ENCODE measurements at regions not wholly inside any gene's neighbourhood (a gene's known extent, or its start where the extent isn't known, plus 50 kb on each side); places are given as distances from the start of the nearest gene placed in this dataset.

DNA sequence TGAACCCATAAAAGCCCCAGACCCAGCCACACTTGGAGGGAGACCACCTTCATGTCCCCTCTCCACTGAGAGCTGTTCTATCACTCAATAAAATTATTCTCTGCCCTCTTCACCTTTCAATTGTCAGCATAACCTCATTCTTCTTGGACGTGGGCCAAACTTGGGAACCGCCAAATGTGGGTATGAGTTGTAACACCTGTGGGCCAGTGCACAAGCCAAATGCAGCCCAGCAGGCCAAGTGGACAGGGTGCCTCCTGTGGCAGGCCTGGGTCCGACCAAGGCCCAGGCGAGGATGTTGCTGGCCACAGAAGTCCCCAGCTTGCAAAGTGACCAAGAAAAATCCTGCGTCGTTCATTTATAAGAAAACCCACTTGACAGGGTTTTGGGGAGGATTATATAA lies 621.2 kb downstream of the METTL15 start:
- Histone ChIP-seq H3K27ac (ENCODE audit: low read depth in 2 of 2, low read length in 1 of 2) (no peak overlapping the region), H3K4me3 (ENCODE audit: low read depth in 1 of 2, low read length in 2 of 2) (no peak overlapping the region), H3K9me3 (ENCODE audit: control insufficient read depth in 2 of 2, insufficient read depth in 1 of 2, low read depth in 1 of 2, low read length in 1 of 2) (no peaks in the 10 kb centered on the region), H3K4me1 (ENCODE audit: control insufficient read depth in 2 of 2, insufficient read depth in 2 of 2, low read length in 1 of 2) (no peaks in the 10 kb centered on the region), H3K36me3 (ENCODE audit: control insufficient read depth in 2 of 2, insufficient read depth in 2 of 2, low read length in 1 of 2) (no peaks in the 10 kb centered on the region), H3K27me3 (ENCODE audit: control insufficient read depth in 1 of 2, insufficient read depth in 2 of 2, low read length in 2 of 2) (no peaks in the 10 kb centered on the region)
- WGBS, 2 donors: 87 to 88% methylated on average over 6 of the region's 6 CpGs

DNA sequence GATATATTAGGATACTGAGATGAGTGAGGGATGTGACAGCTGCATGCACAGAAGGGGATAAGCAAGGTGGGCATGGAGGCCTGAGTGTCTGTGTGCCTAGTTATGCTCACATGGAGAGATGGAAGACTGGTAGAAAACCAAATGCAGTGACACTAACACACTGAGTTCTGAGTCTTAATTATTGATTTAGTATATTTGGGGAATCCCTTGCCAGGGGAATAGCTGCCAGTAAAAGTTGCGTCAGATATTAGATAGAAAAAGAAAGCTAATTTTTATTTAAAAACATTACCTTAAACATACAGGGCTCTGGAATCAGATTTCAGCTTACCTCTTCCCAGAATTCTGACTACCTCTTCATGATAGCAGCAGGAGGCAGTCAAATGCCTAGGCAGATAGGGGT lies 620.5 kb downstream of the METTL15 start:
- Histone ChIP-seq H3K4me3 (ENCODE audit: low read depth in 1 of 2, low read length in 2 of 2) (no peak overlapping the region), H3K4me1 (ENCODE audit: control insufficient read depth in 2 of 2, insufficient read depth in 2 of 2, low read length in 1 of 2) (no peaks in the 10 kb centered on the region), H3K27me3 (ENCODE audit: control insufficient read depth in 1 of 2, insufficient read depth in 2 of 2, low read length in 2 of 2) (no peaks in the 10 kb centered on the region), H3K9me3 (ENCODE audit: control insufficient read depth in 2 of 2, insufficient read depth in 1 of 2, low read depth in 1 of 2, low read length in 1 of 2) (no peaks in the 10 kb centered on the region), H3K36me3 (ENCODE audit: control insufficient read depth in 2 of 2, insufficient read depth in 2 of 2, low read length in 1 of 2) (no peaks in the 10 kb centered on the region), H3K27ac (ENCODE audit: low read depth in 2 of 2, low read length in 1 of 2) (no peak overlapping the region)
- WGBS, 2 donors: 59 to 72% methylated on average over 1 of the region's 1 CpG

DNA sequence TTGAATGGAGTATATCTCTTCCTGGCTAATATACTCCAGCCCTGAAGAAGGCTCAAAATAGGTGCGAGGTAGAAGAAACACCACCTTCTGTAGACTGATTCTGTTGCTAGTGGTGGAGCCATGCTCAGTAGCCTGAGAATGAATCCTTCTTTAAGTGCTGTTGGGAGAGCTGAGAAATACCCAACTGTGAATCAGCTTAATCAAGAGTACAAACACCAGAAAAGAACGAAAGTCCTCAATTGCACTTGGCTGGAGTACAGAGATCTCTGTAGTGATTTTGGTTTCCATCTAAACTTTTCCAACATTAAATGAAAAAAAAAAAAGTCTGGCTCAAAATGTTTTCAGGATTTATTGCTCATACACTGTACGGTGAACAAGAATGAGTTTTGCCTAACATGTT lies 619.1 kb downstream of the METTL15 start:
- WGBS, 2 donors: 53 to 65% methylated on average over 3 of the region's 3 CpGs
- Histone ChIP-seq H3K4me3 (ENCODE audit: low read depth in 1 of 2, low read length in 2 of 2) (no peak overlapping the region), H3K27ac (ENCODE audit: low read depth in 2 of 2, low read length in 1 of 2) (no peak overlapping the region), H3K36me3 (ENCODE audit: control insufficient read depth in 2 of 2, insufficient read depth in 2 of 2, low read length in 1 of 2) (no peaks in the 10 kb centered on the region), H3K27me3 (ENCODE audit: control insufficient read depth in 1 of 2, insufficient read depth in 2 of 2, low read length in 2 of 2) (no peaks in the 10 kb centered on the region), H3K9me3 (ENCODE audit: control insufficient read depth in 2 of 2, insufficient read depth in 1 of 2, low read depth in 1 of 2, low read length in 1 of 2) (no peaks in the 10 kb centered on the region), H3K4me1 (ENCODE audit: control insufficient read depth in 2 of 2, insufficient read depth in 2 of 2, low read length in 1 of 2) (no peaks in the 10 kb centered on the region)

DNA sequence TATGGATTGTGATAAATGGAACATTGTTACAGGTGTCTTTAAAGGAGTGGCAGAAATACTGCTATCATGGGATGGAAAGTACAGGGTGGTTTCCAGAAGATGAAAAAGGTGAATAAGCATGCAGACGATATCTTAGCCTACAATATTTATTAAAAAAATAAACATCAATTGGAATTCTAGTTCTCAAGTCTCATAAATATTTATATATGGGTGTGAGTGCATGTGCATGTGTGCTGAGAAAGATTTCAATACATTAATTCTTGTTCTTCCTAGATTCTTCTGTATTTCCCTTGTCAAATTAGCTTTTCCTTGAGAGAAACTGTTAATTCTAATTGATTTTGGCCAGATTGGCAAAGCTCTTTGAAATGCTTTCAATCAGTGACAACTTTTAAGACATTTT lies 618.2 kb downstream of the METTL15 start:
- Histone ChIP-seq H3K27me3 (ENCODE audit: control insufficient read depth in 1 of 2, insufficient read depth in 2 of 2, low read length in 2 of 2) (no peaks in the 10 kb centered on the region), H3K27ac (ENCODE audit: low read depth in 2 of 2, low read length in 1 of 2) (no peak overlapping the region), H3K9me3 (ENCODE audit: control insufficient read depth in 2 of 2, insufficient read depth in 1 of 2, low read depth in 1 of 2, low read length in 1 of 2) (no peaks in the 10 kb centered on the region), H3K4me1 (ENCODE audit: control insufficient read depth in 2 of 2, insufficient read depth in 2 of 2, low read length in 1 of 2) (no peaks in the 10 kb centered on the region), H3K36me3 (ENCODE audit: control insufficient read depth in 2 of 2, insufficient read depth in 2 of 2, low read length in 1 of 2) (no peaks in the 10 kb centered on the region), H3K4me3 (ENCODE audit: low read depth in 1 of 2, low read length in 2 of 2) (no peak overlapping the region)
- 56 to 74% methylated on average over 1 of the region's 1 CpG for WGBS, 2 donors

DNA sequence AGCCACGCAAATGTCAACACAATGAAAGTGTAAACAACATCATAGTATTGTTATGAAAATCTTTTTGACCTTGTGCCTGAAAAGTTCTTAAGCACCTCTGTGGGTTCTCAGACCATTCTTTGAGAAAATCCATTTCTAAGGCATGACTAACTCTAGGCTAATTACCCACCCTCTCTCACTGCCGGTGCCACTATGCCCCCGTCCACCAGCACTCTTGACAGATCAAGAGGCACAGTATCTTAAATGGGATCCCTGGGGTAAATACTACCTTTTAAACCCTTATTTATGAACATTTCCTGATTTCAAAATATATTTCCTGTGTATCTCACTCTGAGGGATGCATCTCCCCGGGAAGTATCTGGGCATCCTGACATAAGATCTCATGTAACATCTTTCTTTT lies 607.5 kb downstream of the METTL15 start:
- H3K27me3 ChIP-seq (ENCODE audit: control insufficient read depth in 1 of 2, insufficient read depth in 2 of 2, low read length in 2 of 2): no peaks in the 10 kb centered on the region
- H3K36me3 ChIP-seq (ENCODE audit: control insufficient read depth in 2 of 2, insufficient read depth in 2 of 2, low read length in 1 of 2): no peaks in the 10 kb centered on the region
- H3K4me1 ChIP-seq (ENCODE audit: control insufficient read depth in 2 of 2, insufficient read depth in 2 of 2, low read length in 1 of 2): no peaks in the 10 kb centered on the region
- H3K9me3 ChIP-seq (ENCODE audit: control insufficient read depth in 2 of 2, insufficient read depth in 1 of 2, low read depth in 1 of 2, low read length in 1 of 2): no peaks in the 10 kb centered on the region
- H3K27ac ChIP-seq (ENCODE audit: low read depth in 2 of 2, low read length in 1 of 2): no peak overlapping the region
- WGBS, 2 donors: 71 to 72% methylated on average over 4 of the region's 4 CpGs
- no peak overlapping the region for H3K4me3 ChIP-seq (ENCODE audit: low read depth in 1 of 2, low read length in 2 of 2)

DNA sequence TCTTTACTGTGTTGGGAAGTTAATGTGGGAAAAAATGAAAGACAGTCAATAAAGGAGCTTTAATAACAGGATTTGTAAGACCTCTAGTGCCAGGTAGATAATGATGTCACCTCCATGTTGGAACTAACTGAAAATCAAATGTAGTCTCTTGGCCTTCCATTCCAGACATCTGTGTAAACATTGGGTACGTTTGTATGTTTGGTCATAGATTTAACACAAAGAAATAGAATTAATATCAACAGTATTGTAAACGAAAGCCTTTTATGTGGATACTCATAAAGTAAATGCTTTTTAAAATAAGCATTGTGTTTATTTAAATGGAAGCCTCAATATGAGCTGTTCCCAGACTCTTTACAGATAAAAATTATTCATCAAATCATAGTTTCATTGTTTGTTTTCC lies 605.7 kb downstream of the METTL15 start:
- H3K27ac ChIP-seq (ENCODE audit: low read depth in 2 of 2, low read length in 1 of 2): no peak overlapping the region
- no peaks in the 10 kb centered on the region for H3K9me3 ChIP-seq (ENCODE audit: control insufficient read depth in 2 of 2, insufficient read depth in 1 of 2, low read depth in 1 of 2, low read length in 1 of 2)
- H3K4me3 ChIP-seq (ENCODE audit: low read depth in 1 of 2, low read length in 2 of 2): no peak overlapping the region
- no peaks in the 10 kb centered on the region for H3K4me1 ChIP-seq (ENCODE audit: control insufficient read depth in 2 of 2, insufficient read depth in 2 of 2, low read length in 1 of 2)
- H3K27me3 ChIP-seq (ENCODE audit: control insufficient read depth in 1 of 2, insufficient read depth in 2 of 2, low read length in 2 of 2): no peaks in the 10 kb centered on the region
- H3K36me3 ChIP-seq (ENCODE audit: control insufficient read depth in 2 of 2, insufficient read depth in 2 of 2, low read length in 1 of 2): no peaks in the 10 kb centered on the region
- WGBS, 2 donors: 25 to 28% methylated on average over 2 of the region's 2 CpGs

DNA sequence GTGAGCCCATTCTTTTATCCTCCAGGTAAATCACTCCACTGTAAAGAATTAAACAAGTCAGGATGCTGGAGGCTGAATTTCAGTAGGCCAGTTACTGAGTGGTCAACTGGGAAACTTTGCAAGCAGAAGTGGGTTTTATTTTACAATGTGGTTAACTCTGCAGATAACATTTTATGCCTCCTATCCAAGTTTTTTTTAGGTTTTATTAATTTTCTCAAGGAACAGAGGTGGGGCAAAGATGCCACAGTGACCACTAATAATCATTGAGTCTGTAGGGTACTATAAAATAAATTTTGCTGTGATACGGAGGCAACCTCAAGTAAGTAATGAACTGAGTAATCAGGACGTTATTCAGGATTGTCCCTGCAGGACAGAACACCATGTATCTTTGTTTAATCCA lies 599.9 kb downstream of the METTL15 start:
- WGBS, 2 donors: 80 to 81% methylated on average over 2 of the region's 2 CpGs
- H3K4me3 ChIP-seq (ENCODE audit: low read depth in 1 of 2, low read length in 2 of 2): no peak overlapping the region
- H3K4me1 ChIP-seq (ENCODE audit: control insufficient read depth in 2 of 2, insufficient read depth in 2 of 2, low read length in 1 of 2): no peaks in the 10 kb centered on the region
- H3K36me3 ChIP-seq (ENCODE audit: control insufficient read depth in 2 of 2, insufficient read depth in 2 of 2, low read length in 1 of 2): no peaks in the 10 kb centered on the region
- H3K9me3 ChIP-seq (ENCODE audit: control insufficient read depth in 2 of 2, insufficient read depth in 1 of 2, low read depth in 1 of 2, low read length in 1 of 2): no peaks in the 10 kb centered on the region
- H3K27ac ChIP-seq (ENCODE audit: low read depth in 2 of 2, low read length in 1 of 2): no peak overlapping the region
- no peaks in the 10 kb centered on the region for H3K27me3 ChIP-seq (ENCODE audit: control insufficient read depth in 1 of 2, insufficient read depth in 2 of 2, low read length in 2 of 2)

DNA sequence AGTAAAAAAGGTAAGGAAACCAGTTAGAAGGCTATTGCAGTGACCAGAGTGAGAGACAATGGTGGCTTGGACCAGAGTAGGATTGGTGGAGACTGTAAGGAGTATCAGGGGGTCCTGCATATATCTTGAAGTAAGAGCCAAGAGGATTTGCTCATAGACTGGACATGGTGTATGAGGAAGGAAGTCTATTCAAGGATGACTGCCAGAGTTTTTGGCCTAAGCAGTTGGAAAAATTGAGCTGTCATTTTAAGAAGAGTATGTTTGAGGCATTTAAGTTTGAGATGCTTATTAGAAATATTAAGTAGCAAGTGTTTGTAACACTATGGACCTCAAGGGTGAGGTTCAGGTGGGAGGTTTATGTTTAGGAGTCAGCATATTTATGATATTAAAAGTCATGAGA lies 596.6 kb downstream of the METTL15 start:
- H3K4me3 ChIP-seq (ENCODE audit: low read depth in 1 of 2, low read length in 2 of 2): no peak overlapping the region
- H3K9me3 ChIP-seq (ENCODE audit: control insufficient read depth in 2 of 2, insufficient read depth in 1 of 2, low read depth in 1 of 2, low read length in 1 of 2): no peaks in the 10 kb centered on the region
- no peak overlapping the region for H3K27ac ChIP-seq (ENCODE audit: low read depth in 2 of 2, low read length in 1 of 2)
- no peaks in the 10 kb centered on the region for H3K27me3 ChIP-seq (ENCODE audit: control insufficient read depth in 1 of 2, insufficient read depth in 2 of 2, low read length in 2 of 2)
- H3K36me3 ChIP-seq (ENCODE audit: control insufficient read depth in 2 of 2, insufficient read depth in 2 of 2, low read length in 1 of 2): no peaks in the 10 kb centered on the region
- H3K4me1 ChIP-seq (ENCODE audit: control insufficient read depth in 2 of 2, insufficient read depth in 2 of 2, low read length in 1 of 2): peaks cover 0 to 2% of the 10 kb centered on the region in 2 donors

DNA sequence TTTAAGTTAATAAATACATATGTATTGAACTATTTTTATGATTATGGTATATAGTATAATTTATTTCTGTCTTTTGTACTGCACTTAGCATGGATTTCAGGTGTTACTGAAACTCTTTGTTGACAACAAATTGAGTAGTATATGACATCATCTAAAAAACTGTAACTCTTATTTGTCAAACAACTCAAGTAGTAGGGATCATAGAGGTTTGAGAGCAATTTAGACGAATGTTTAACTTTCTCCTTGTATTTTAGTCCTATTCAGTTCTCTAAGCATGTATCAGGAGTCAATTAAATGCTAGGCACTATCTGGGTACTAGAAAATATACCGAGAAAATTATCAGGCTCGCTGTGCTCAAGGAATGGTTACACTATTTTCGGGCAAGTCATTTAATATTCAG lies 595.2 kb downstream of the METTL15 start:
- Histone ChIP-seq H3K4me3 (ENCODE audit: low read depth in 1 of 2, low read length in 2 of 2) (no peak overlapping the region), H3K9me3 (ENCODE audit: control insufficient read depth in 2 of 2, insufficient read depth in 1 of 2, low read depth in 1 of 2, low read length in 1 of 2) (no peaks in the 10 kb centered on the region), H3K36me3 (ENCODE audit: control insufficient read depth in 2 of 2, insufficient read depth in 2 of 2, low read length in 1 of 2) (no peaks in the 10 kb centered on the region), H3K4me1 (ENCODE audit: control insufficient read depth in 2 of 2, insufficient read depth in 2 of 2, low read length in 1 of 2) (peaks cover 0 to 2% of the 10 kb centered on the region in 2 donors), H3K27me3 (ENCODE audit: control insufficient read depth in 1 of 2, insufficient read depth in 2 of 2, low read length in 2 of 2) (no peaks in the 10 kb centered on the region), H3K27ac (ENCODE audit: low read depth in 2 of 2, low read length in 1 of 2) (no peak overlapping the region)
- WGBS, 2 donors: 84 to 89% methylated on average over 4 of the region's 4 CpGs

DNA sequence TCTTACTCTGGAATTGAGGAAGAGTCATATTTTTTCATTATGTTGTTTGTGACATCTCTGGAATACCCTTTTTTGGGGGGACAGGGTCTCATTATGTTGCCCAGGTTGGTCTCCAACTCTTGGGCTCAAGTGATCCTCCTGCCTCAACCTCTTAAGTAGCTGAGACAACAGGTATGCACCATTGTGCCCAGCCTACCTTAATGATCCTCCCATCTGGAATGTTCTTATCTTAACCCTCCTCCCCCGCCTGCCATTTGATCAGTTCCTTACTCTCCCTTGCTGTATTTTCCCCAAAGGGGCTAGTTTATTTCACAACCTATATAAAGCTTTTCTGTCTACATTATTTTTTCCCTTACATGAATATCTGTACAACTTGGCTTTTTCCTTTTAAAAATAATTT lies 594.7 kb downstream of the METTL15 start:
- WGBS, 2 donors: 77 to 94% methylated on average over 1 of the region's 1 CpG
- Histone ChIP-seq H3K27me3 (ENCODE audit: control insufficient read depth in 1 of 2, insufficient read depth in 2 of 2, low read length in 2 of 2) (no peaks in the 10 kb centered on the region), H3K4me3 (ENCODE audit: low read depth in 1 of 2, low read length in 2 of 2) (no peak overlapping the region), H3K4me1 (ENCODE audit: control insufficient read depth in 2 of 2, insufficient read depth in 2 of 2, low read length in 1 of 2) (peaks cover 0 to 2% of the 10 kb centered on the region in 2 donors), H3K36me3 (ENCODE audit: control insufficient read depth in 2 of 2, insufficient read depth in 2 of 2, low read length in 1 of 2) (no peaks in the 10 kb centered on the region), H3K27ac (ENCODE audit: low read depth in 2 of 2, low read length in 1 of 2) (no peak overlapping the region), H3K9me3 (ENCODE audit: control insufficient read depth in 2 of 2, insufficient read depth in 1 of 2, low read depth in 1 of 2, low read length in 1 of 2) (no peaks in the 10 kb centered on the region)

Data from esophagus (tissue), 2 donors.